A549 (cell line): ENCODE measurements at regions not wholly inside any gene's neighbourhood (a gene's known extent, or its start where the extent isn't known, plus 50 kb on each side); places are given as distances from the start of the nearest gene placed in this dataset.

ENCODE experiments used
- ATAC-seq, 2 experiments: fragments of 200-7000 bp in 1 of 2; fragments of >200 bp in 1 of 2; cut with Nextera tagmentation in 1 of 2; cut with Tn5 transposase in 1 of 2; 3 replicates each; pipeline versions ENCODE4 v1.8.0 to v1.9.1; 2018 to 2020; ENCODE audit warnings: mild to moderate bottlenecking in 1 of 2, moderate library complexity in 1 of 2
- CTCF ChIA-PET: fragments of 300-600 bp; sonication (Branson Sonifier 250); formaldehyde crosslinking; extraction: SDS; loops from one replicate; lab custom pipeline; 2021; ENCODE audit warnings: antibody characterized with exemption, inconsistent platforms; lab: Yijun Ruan, JAX
- POLR2A ChIA-PET: fragments of 350-600 bp; formaldehyde crosslinking; extraction: SDS; loops from one replicate; lab custom pipeline; 2021; ENCODE audit warnings: antibody characterized with exemption, inconsistent platforms; lab: Yijun Ruan, JAX
- DNase-seq, 2 experiments: peaks; one replicate each; pipeline versions ENCODE4 v3.0.0 to v3.0.0-alpha.2; 2011 to 2016; ENCODE audit warnings: low read depth in 1 of 2, low spot score in 1 of 2
- FAIRE-seq: peaks from 2 replicates; lab custom pipeline; 2011; peaks lifted over from hg19 to GRCh38; lab: Jason Lieb, UNC
- H3K27ac ChIP-seq, 2 experiments: fragments of >200 bp; sonication (Bioruptor Twin); formaldehyde crosslinking; 3 replicates each; pipeline ENCODE4 v1.5.1; 2016 to 2017
- H3K4me1 ChIP-seq: fragments of >200 bp; sonication (Bioruptor Twin); formaldehyde crosslinking; 3 replicates; pipeline ENCODE4 v1.6.1; 2016
- H3K4me2 ChIP-seq: fragments of >200 bp; sonication (Bioruptor Twin); formaldehyde crosslinking; 3 replicates; pipeline ENCODE4 v1.6.1; 2016
- H3K4me3 ChIP-seq: fragments of >200 bp; sonication (Bioruptor Twin); formaldehyde crosslinking; 3 replicates; pipeline ENCODE4 v1.5.1; 2016
- H3K9me3 ChIP-seq: fragments of >200 bp; sonication (Bioruptor Twin); formaldehyde crosslinking; 3 replicates; pipeline ENCODE4 v1.6.1; 2016
- BHLHE40 ChIP-seq: IDR thresholded peaks from 2 replicates; pipeline ENCODE4 v1.6.1; 2012; ENCODE audit warnings: low read depth, low read length, inconsistent platforms
- CBX8 ChIP-seq: fragments of 200-600 bp; sonication (generic); IDR thresholded peaks from 2 replicates; pipeline ENCODE4 v1.6.1; 2016
- CEBPB ChIP-seq, 2 experiments: fragments of >200 bp in 1 of 2; sonication (Bioruptor Twin) in 1 of 2; formaldehyde crosslinking in 1 of 2; IDR thresholded peaks; 2 replicates each; pipeline ENCODE4 v1.6.1; 2012 to 2016
- CHD2 ChIP-seq: fragments of 150-350 bp; IDR thresholded peaks from 2 replicates; pipeline ENCODE4 v1.6.1; 2014; ENCODE audit warnings: low read length; ENCODE audit not compliant: partially characterized antibody
- CHD4 ChIP-seq: fragments of 200-600 bp; sonication (generic); IDR thresholded peaks from 2 replicates; pipeline ENCODE4 v1.6.1; 2016; ENCODE audit warnings: antibody characterized with exemption, mild to moderate bottlenecking, borderline replicate concordance
- EHF ChIP-seq: fragments of 250-450 bp; sonication (Bioruptor Pico); IDR thresholded peaks from 2 replicates; pipeline ENCODE4 v1.5.0; 2020; ENCODE audit warnings: mild to moderate bottlenecking
- EHMT2 ChIP-seq: fragments of 200-600 bp; sonication (generic); IDR thresholded peaks from 2 replicates; pipeline ENCODE4 v1.6.1; 2016; ENCODE audit warnings: antibody characterized with exemption, low read depth, mild to moderate bottlenecking, moderate library complexity
- EP300 ChIP-seq, 2 experiments: fragments of >200 bp; sonication (Bioruptor Twin); formaldehyde crosslinking; IDR thresholded peaks; 2 replicates in 1 of 2; 3 replicates in 1 of 2; pipeline ENCODE4 v1.6.1; 2016 to 2017
- FOXS1 ChIP-seq: fragments of 250-450 bp; sonication (Bioruptor Pico); IDR thresholded peaks from 2 replicates; pipeline ENCODE4 v1.5.0; 2020; ENCODE audit warnings: mild to moderate bottlenecking, moderate library complexity
- GATA3 ChIP-seq: IDR thresholded peaks from 2 replicates; pipeline ENCODE4 v1.6.1; 2012; ENCODE audit warnings: borderline replicate concordance
- HDAC2 ChIP-seq: fragments of 200-600 bp; sonication (generic); IDR thresholded peaks from 2 replicates; pipeline ENCODE4 v1.6.1; 2016
- HEYL ChIP-seq: fragments of 250-450 bp; sonication (Bioruptor Pico); IDR thresholded peaks from 2 replicates; pipeline ENCODE4 v1.8.0; 2021; ENCODE audit warnings: mild to moderate bottlenecking, moderate library complexity
- HOXB13 ChIP-seq: fragments of 250-450 bp; sonication (Bioruptor Pico); IDR thresholded peaks from 2 replicates; pipeline ENCODE4 v1.5.0; 2020; ENCODE audit warnings: low read depth, mild to moderate bottlenecking, moderate library complexity
- JUNB ChIP-seq: fragments of >200 bp; sonication (Bioruptor Twin); formaldehyde crosslinking; IDR thresholded peaks from 2 replicates; pipeline ENCODE4 v1.6.1; 2016
- KDM1A ChIP-seq: fragments of 200-600 bp; sonication (generic); IDR thresholded peaks from 2 replicates; pipeline ENCODE4 v1.6.1; 2016; ENCODE audit warnings: low read depth, mild to moderate bottlenecking
- KDM5A ChIP-seq: fragments of 200-600 bp; sonication (generic); IDR thresholded peaks from 2 replicates; pipeline ENCODE4 v1.6.1; 2016; ENCODE audit warnings: antibody characterized with exemption, mild to moderate bottlenecking
- MAZ ChIP-seq: fragments of 150-350 bp; IDR thresholded peaks from 2 replicates; pipeline ENCODE4 v1.6.1; 2014; ENCODE audit warnings: antibody characterized with exemption, low read depth, low read length, borderline replicate concordance
- MYC ChIP-seq: IDR thresholded peaks from 2 replicates; pipeline ENCODE4 v1.6.1; 2012; ENCODE audit warnings: mild to moderate bottlenecking, inconsistent platforms, low read length, improper control_type of control experiment, borderline replicate concordance
- NPAS2 ChIP-seq: fragments of 250-450 bp; sonication (Bioruptor Pico); IDR thresholded peaks from 2 replicates; pipeline ENCODE4 v1.8.0; 2022; ENCODE audit warnings: mild to moderate bottlenecking, moderate library complexity, borderline replicate concordance
- RCOR1 ChIP-seq: fragments of 150-350 bp; IDR thresholded peaks from 2 replicates; pipeline ENCODE4 v1.6.1; 2014; ENCODE audit warnings: antibody characterized with exemption, low read length, low read depth
- RNF2 ChIP-seq: fragments of 200-600 bp; sonication (generic); IDR thresholded peaks from 2 replicates; pipeline ENCODE4 v1.6.1; 2016; ENCODE audit warnings: low read depth, mild to moderate bottlenecking, antibody characterized with exemption, moderate library complexity, borderline replicate concordance
- SMC3 ChIP-seq: fragments of >200 bp; sonication (Bioruptor Twin); formaldehyde crosslinking; IDR thresholded peaks from 3 replicates; pipeline ENCODE4 v1.6.1; 2018; ENCODE audit warnings: inconsistent platforms
- SREBF2 ChIP-seq: fragments of 450-650 bp; IDR thresholded peaks from 2 replicates; pipeline ENCODE4 v1.6.1; 2014; ENCODE audit warnings: mild to moderate bottlenecking, moderate library complexity
- ZC3H11A ChIP-seq: fragments of 450-650 bp; IDR thresholded peaks from 2 replicates; pipeline ENCODE4 v1.6.1; 2014; ENCODE audit warnings: antibody characterized with exemption, mild to moderate bottlenecking
- ZNF302 ChIP-seq: fragments of 250-450 bp; sonication (Bioruptor Pico); IDR thresholded peaks from 2 replicates; pipeline ENCODE4 v1.9.0; 2021; ENCODE audit warnings: inconsistent platforms, mild to moderate bottlenecking, moderate library complexity
- WGBS: methylation state at CpG from one replicate; pipeline ENCODE4 v1.1.6; 2017; ENCODE audit errors: missing lambda C conversion rate; 5-methylcytosine and 5-hydroxymethylcytosine counted together
- TF ChIP-seq, protein P1 (sequence below): fragments of 450-650 bp; IDR thresholded peaks from 2 replicates; pipeline ENCODE4 v1.6.1; 2014; ENCODE audit warnings: antibody characterized with exemption
- TF ChIP-seq, protein P2 (sequence below): fragments of 150-350 bp; IDR thresholded peaks from 2 replicates; pipeline ENCODE4 v1.6.1; 2014; ENCODE audit warnings: low read depth, mild to moderate bottlenecking, low read length
- TF ChIP-seq, protein P3 (sequence below): fragments of 200-600 bp; sonication (generic); IDR thresholded peaks from 2 replicates; pipeline ENCODE4 v1.6.1; 2016; ENCODE audit warnings: antibody characterized with exemption, mild to moderate bottlenecking, moderate library complexity
- TF ChIP-seq, protein P4 (sequence below): IDR thresholded peaks from 2 replicates; pipeline ENCODE4 v1.6.1; 2012; ENCODE audit warnings: low read depth, borderline replicate concordance
- TF ChIP-seq, protein P5 (sequence below): fragments of >200 bp; sonication (Bioruptor Twin); formaldehyde crosslinking; IDR thresholded peaks from 3 replicates; pipeline ENCODE4 v1.6.1; 2016

DNA sequence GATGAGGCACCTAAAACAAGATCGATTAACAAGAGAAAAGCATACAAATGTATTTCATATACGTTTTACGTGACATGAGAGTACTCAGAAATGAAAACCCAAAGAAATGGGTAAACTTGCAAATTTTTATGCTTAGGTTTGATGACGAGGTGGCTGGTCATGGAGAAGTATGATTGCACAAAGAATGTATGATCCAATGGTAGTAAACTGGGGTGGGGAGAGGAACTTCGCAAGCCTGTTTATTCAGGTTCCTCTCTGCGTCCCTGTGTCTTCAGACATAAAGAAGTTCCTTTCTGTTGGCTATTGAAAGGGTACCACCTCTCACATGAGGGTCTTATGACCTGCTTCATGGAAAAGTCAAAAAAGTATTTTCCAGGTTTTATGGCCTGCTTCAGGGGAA, 309.2 kb downstream of the BCOR start:
- Histone ChIP-seq H3K4me1 (no peaks in the 10 kb centered on the region), H3K4me2 (no peak overlapping the region), H3K4me3 (no peak overlapping the region), H3K27ac (no peak overlapping the region), H3K9me3 (no peaks in the 10 kb centered on the region)
- FAIRE-seq (no peak), DNase-seq (no peak), ATAC-seq (no peak)
- TF ChIP-seq HDAC2 (no peak), EHMT2 (no peak), MYC (no peak), GATA3 (no peak), KDM1A (no peak), CHD2 (no peak), EP300 (IDR thresholded peaks at IDR 0.05) (no peak), MAZ (no peak), ZNF302 (CRISPR knock-in tag) (no peak), JUNB (no peak), RCOR1 (no peak), NPAS2 (CRISPR knock-in tag) (no peak), KDM5A (no peak), RNF2 (no peak)
- TF ChIP-seq, protein P1, sequence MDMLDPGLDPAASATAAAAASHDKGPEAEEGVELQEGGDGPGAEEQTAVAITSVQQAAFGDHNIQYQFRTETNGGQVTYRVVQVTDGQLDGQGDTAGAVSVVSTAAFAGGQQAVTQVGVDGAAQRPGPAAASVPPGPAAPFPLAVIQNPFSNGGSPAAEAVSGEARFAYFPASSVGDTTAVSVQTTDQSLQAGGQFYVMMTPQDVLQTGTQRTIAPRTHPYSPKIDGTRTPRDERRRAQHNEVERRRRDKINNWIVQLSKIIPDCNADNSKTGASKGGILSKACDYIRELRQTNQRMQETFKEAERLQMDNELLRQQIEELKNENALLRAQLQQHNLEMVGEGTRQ: no peak
- TF ChIP-seq, protein P2, sequence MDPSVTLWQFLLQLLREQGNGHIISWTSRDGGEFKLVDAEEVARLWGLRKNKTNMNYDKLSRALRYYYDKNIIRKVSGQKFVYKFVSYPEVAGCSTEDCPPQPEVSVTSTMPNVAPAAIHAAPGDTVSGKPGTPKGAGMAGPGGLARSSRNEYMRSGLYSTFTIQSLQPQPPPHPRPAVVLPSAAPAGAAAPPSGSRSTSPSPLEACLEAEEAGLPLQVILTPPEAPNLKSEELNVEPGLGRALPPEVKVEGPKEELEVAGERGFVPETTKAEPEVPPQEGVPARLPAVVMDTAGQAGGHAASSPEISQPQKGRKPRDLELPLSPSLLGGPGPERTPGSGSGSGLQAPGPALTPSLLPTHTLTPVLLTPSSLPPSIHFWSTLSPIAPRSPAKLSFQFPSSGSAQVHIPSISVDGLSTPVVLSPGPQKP: no peak
- TF ChIP-seq, protein P3, sequence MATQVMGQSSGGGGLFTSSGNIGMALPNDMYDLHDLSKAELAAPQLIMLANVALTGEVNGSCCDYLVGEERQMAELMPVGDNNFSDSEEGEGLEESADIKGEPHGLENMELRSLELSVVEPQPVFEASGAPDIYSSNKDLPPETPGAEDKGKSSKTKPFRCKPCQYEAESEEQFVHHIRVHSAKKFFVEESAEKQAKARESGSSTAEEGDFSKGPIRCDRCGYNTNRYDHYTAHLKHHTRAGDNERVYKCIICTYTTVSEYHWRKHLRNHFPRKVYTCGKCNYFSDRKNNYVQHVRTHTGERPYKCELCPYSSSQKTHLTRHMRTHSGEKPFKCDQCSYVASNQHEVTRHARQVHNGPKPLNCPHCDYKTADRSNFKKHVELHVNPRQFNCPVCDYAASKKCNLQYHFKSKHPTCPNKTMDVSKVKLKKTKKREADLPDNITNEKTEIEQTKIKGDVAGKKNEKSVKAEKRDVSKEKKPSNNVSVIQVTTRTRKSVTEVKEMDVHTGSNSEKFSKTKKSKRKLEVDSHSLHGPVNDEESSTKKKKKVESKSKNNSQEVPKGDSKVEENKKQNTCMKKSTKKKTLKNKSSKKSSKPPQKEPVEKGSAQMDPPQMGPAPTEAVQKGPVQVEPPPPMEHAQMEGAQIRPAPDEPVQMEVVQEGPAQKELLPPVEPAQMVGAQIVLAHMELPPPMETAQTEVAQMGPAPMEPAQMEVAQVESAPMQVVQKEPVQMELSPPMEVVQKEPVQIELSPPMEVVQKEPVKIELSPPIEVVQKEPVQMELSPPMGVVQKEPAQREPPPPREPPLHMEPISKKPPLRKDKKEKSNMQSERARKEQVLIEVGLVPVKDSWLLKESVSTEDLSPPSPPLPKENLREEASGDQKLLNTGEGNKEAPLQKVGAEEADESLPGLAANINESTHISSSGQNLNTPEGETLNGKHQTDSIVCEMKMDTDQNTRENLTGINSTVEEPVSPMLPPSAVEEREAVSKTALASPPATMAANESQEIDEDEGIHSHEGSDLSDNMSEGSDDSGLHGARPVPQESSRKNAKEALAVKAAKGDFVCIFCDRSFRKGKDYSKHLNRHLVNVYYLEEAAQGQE: no peak
- TF ChIP-seq, protein P4, sequence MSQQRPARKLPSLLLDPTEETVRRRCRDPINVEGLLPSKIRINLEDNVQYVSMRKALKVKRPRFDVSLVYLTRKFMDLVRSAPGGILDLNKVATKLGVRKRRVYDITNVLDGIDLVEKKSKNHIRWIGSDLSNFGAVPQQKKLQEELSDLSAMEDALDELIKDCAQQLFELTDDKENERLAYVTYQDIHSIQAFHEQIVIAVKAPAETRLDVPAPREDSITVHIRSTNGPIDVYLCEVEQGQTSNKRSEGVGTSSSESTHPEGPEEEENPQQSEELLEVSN: no peak
- WGBS: 82% methylated on average over 6 of the region's 6 CpGs
- ChIA-PET POLR2A (no interaction called here), CTCF (no interaction called here)

DNA sequence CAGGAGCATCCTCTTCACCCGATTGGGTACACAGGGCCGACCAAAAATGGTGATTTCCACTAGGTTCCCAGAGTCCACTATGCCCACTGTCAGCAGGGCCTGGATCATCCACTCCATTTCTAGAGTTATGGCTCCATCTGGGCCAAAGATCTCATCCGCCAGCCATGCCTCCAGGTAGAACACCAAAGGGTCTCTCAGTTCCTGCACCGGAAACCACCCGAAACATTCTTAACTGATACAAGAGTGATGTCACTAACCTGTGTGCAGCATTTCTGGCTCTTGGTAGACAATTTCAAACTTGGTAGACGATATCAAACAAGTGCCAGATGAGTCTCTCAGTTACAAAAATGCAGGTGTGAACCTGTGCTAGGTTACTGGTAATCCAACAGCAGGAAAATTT, 306.1 kb downstream of the BCOR start:
- 84% methylated on average over 6 of the region's 6 CpGs for WGBS
- CTCF ChIA-PET: no interaction called here
- FAIRE-seq: no peak
- TF ChIP-seq CBX8 (no peak), EHF (no peak), CHD2 (no peak), EHMT2 (no peak), ZNF302 (CRISPR knock-in tag) (no peak), CHD4 (no peak), SREBF2 (no peak), CEBPB (IDR thresholded peaks at IDR 0.05) (no peak), BHLHE40 (no peak), FOXS1 (CRISPR knock-in tag) (no peak), MYC (no peak), SMC3 (no peak), KDM5A (no peak), ZC3H11A (no peak), HEYL (CRISPR knock-in tag) (no peak), HOXB13 (CRISPR knock-in tag) (no peak)
- TF ChIP-seq, protein P2: no peak
- TF ChIP-seq, protein P1: no peak
- TF ChIP-seq, protein P5, sequence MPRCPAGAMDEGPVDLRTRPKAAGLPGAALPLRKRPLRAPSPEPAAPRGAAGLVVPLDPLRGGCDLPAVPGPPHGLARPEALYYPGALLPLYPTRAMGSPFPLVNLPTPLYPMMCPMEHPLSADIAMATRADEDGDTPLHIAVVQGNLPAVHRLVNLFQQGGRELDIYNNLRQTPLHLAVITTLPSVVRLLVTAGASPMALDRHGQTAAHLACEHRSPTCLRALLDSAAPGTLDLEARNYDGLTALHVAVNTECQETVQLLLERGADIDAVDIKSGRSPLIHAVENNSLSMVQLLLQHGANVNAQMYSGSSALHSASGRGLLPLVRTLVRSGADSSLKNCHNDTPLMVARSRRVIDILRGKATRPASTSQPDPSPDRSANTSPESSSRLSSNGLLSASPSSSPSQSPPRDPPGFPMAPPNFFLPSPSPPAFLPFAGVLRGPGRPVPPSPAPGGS: no peak

More for the DNA sequence above, 306.1 kb downstream of the BCOR start:
- no peaks in the 10 kb centered on the region for H3K4me1 ChIP-seq
- POLR2A ChIA-PET: no interaction called here
- DNase-seq: no peak
- ATAC-seq: no peak
- no peak overlapping the region for H3K27ac ChIP-seq
- no peak overlapping the region for H3K4me2 ChIP-seq
- no peak overlapping the region for H3K4me3 ChIP-seq
- no peaks in the 10 kb centered on the region for H3K9me3 ChIP-seq
